Upper lobe of left lung (tissue), 4 donors: ENCODE measurements at regions not wholly inside any gene's neighbourhood (a gene's known extent, or its start where the extent isn't known, plus 50 kb on each side); places are given as distances from the start of the nearest gene placed in this dataset.

ENCODE experiments used
- POLR2AphosphoS5 ChIP-seq, 2 donors: sonication (generic); formaldehyde crosslinking; IDR thresholded peaks; one replicate each; pipeline ENCODE4 v1.5.1; 2017; ENCODE audit warnings: antibody characterized with exemption in 2 of 2
- TF ChIP-seq, protein P1 (sequence below), 6 experiments: fragments of 450-650 bp in 4 of 6; fragments of 200-600 bp in 2 of 6; sonication (generic) in 2 of 6; IDR thresholded peaks; one replicate each; pipeline ENCODE4 v1.5.1; 2016 to 2019; ENCODE audit warnings: antibody characterized with exemption in 6 of 6

GRCh38 chrX:150062292-150063137 lies 124.2 kb upstream of the EOLA2 start:
- TF ChIP-seq POLR2AphosphoS5 (IDR thresholded peaks at IDR 0.05): peak; percentile 21 to 59
- TF ChIP-seq, protein P1, sequence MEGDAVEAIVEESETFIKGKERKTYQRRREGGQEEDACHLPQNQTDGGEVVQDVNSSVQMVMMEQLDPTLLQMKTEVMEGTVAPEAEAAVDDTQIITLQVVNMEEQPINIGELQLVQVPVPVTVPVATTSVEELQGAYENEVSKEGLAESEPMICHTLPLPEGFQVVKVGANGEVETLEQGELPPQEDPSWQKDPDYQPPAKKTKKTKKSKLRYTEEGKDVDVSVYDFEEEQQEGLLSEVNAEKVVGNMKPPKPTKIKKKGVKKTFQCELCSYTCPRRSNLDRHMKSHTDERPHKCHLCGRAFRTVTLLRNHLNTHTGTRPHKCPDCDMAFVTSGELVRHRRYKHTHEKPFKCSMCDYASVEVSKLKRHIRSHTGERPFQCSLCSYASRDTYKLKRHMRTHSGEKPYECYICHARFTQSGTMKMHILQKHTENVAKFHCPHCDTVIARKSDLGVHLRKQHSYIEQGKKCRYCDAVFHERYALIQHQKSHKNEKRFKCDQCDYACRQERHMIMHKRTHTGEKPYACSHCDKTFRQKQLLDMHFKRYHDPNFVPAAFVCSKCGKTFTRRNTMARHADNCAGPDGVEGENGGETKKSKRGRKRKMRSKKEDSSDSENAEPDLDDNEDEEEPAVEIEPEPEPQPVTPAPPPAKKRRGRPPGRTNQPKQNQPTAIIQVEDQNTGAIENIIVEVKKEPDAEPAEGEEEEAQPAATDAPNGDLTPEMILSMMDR (IDR thresholded peaks at IDR 0.05): no peak
